Stomach (tissue), 8 donors: ENCODE measurements at regions not wholly inside any gene's neighbourhood (a gene's known extent, or its start where the extent isn't known, plus 50 kb on each side); places are given as distances from the start of the nearest gene placed in this dataset.

Experiments
- DNase-seq, 2 donors: peaks; one replicate each; pipeline versions ENCODE4 v3.0.0 to v3.0.0-alpha.2; 2013 to 2019
- H3K27ac ChIP-seq, 5 donors: fragments of 200-600 bp in 4 of 5; sonication (generic) in 4 of 5; one replicate each; pipeline ENCODE4 v1.5.1; 2013 to 2019; ENCODE audit warnings: mild to moderate bottlenecking in 1 of 5, moderate library complexity in 1 of 5
- H3K27me3 ChIP-seq, 3 donors: fragments of 200-600 bp; sonication (generic); one replicate each; pipeline ENCODE4 v1.5.1; 2017 to 2019; ENCODE audit warnings: mixed run types in 1 of 3
- H3K36me3 ChIP-seq, 4 donors: fragments of 200-600 bp; sonication (generic); 1 replicate in 3 of 4; 2 replicates in 1 of 4; pipeline ENCODE4 v1.5.1; 2016 to 2019
- H3K4me1 ChIP-seq, 4 donors: fragments of 200-600 bp; sonication (generic); one replicate each; pipeline ENCODE4 v1.5.1; 2016 to 2019
- H3K4me3 ChIP-seq, 4 donors: fragments of 200-600 bp; sonication (generic) in 3 of 4; one replicate each; pipeline ENCODE4 v1.5.1; 2016 to 2019; ENCODE audit warnings: mild to moderate bottlenecking in 1 of 4
- H3K9me3 ChIP-seq, 4 donors: fragments of 200-600 bp; sonication (generic); one replicate each; pipeline ENCODE4 v1.5.1; 2016 to 2019
- EP300 ChIP-seq: sonication (generic); formaldehyde crosslinking; IDR thresholded peaks from one replicate; pipeline ENCODE4 v1.6.1; 2017; ENCODE audit warnings: antibody characterized with exemption
- POLR2A ChIP-seq, 4 donors: fragments of 450-650 bp; IDR thresholded peaks; one replicate each; pipeline ENCODE4 v1.6.1; 2016; ENCODE audit warnings: antibody characterized with exemption in 4 of 4, control low read depth in 2 of 4, mild to moderate bottlenecking in 1 of 4, moderate library complexity in 1 of 4
- POLR2AphosphoS5 ChIP-seq, 3 donors: sonication (generic); formaldehyde crosslinking; IDR thresholded peaks; one replicate each; pipeline ENCODE4 v1.6.1; 2016; ENCODE audit warnings: antibody characterized with exemption in 3 of 3
- WGBS, 5 donors: extraction: QIAGEN DNeasy Blood & Tissue Kit in 3 of 5; methylation state at CpG; one replicate each; pipeline versions ENCODE4 v1.1.5 to v1.1.7; 2013 to 2018; 5-methylcytosine and 5-hydroxymethylcytosine counted together
- intact Hi-C: fragments of 100-400 bp; cut with DNase I; formaldehyde crosslinking; loops from one replicate; pipeline ENCODE4 v1.15.1; 2023; ENCODE audit warnings: low total_unique reads
- TF ChIP-seq, protein P1 (sequence below), 7 experiments: fragments of 450-650 bp in 4 of 7; fragments of 200-600 bp in 3 of 7; sonication (generic) in 3 of 7; IDR thresholded peaks; one replicate each; pipeline ENCODE4 v1.5.1; 2016 to 2019; ENCODE audit warnings: antibody characterized with exemption in 7 of 7, control low read depth in 2 of 7, mild to moderate bottlenecking in 1 of 7
- donor health status: healthy with polysubstance abuse.
- donor health status: Bipolar disorder and iron deficiency.
- donor health status: healthy.

- intact Hi-C loops: no loop called here
- Histone ChIP-seq H3K36me3 (no peaks in the 10 kb centered on the region), H3K27me3 (no peaks in the 10 kb centered on the region), H3K9me3 (peaks cover 0 to 8% (median 0%) of the 10 kb centered on the region in 4 donors), H3K4me1 (no peaks in the 10 kb centered on the region), H3K27ac (no peak overlapping the region), H3K4me3 (no peak overlapping the region)
- WGBS, 5 donors: 69 to 85% (median 80%) methylated on average over 1 of the region's 1 CpG
- DNase-seq: no peak
- TF ChIP-seq POLR2A (IDR thresholded peaks at IDR 0.05) (no peak), EP300 (no peak), POLR2AphosphoS5 (IDR thresholded peaks at IDR 0.05) (no peak)
- TF ChIP-seq, protein P1, sequence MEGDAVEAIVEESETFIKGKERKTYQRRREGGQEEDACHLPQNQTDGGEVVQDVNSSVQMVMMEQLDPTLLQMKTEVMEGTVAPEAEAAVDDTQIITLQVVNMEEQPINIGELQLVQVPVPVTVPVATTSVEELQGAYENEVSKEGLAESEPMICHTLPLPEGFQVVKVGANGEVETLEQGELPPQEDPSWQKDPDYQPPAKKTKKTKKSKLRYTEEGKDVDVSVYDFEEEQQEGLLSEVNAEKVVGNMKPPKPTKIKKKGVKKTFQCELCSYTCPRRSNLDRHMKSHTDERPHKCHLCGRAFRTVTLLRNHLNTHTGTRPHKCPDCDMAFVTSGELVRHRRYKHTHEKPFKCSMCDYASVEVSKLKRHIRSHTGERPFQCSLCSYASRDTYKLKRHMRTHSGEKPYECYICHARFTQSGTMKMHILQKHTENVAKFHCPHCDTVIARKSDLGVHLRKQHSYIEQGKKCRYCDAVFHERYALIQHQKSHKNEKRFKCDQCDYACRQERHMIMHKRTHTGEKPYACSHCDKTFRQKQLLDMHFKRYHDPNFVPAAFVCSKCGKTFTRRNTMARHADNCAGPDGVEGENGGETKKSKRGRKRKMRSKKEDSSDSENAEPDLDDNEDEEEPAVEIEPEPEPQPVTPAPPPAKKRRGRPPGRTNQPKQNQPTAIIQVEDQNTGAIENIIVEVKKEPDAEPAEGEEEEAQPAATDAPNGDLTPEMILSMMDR (IDR thresholded peaks at IDR 0.05): no peak
Measured at GRCh38 chr5:39942606-39943005, 517.8 kb upstream of the DAB2 start.

- Histone ChIP-seq H3K9me3 (peaks cover 0 to 8% (median 0%) of the 10 kb centered on the region in 4 donors), H3K27me3 (no peaks in the 10 kb centered on the region), H3K4me3 (no peak overlapping the region), H3K27ac (no peak overlapping the region), H3K4me1 (no peaks in the 10 kb centered on the region), H3K36me3 (no peaks in the 10 kb centered on the region)
- 68 to 85% (median 78%) methylated on average over 2 of the region's 2 CpGs for WGBS, 5 donors
- intact Hi-C loops: no loop called here
- TF ChIP-seq, protein P1 (IDR thresholded peaks at IDR 0.05): no peak
- TF ChIP-seq POLR2AphosphoS5 (IDR thresholded peaks at IDR 0.05): no peak
- no peak for TF ChIP-seq EP300
- TF ChIP-seq POLR2A (IDR thresholded peaks at IDR 0.05): no peak
- DNase-seq: peak in 1 of 2 donors; percentile 7
Measured at GRCh38 chr5:39941416-39941815, 516.6 kb upstream of the DAB2 start.

- Histone ChIP-seq H3K27me3 (no peaks in the 10 kb centered on the region), H3K27ac (no peak overlapping the region), H3K4me3 (no peak overlapping the region), H3K4me1 (no peaks in the 10 kb centered on the region), H3K9me3 (peaks cover 0 to 8% (median 0%) of the 10 kb centered on the region in 4 donors), H3K36me3 (no peaks in the 10 kb centered on the region)
- no peak for DNase-seq
- TF ChIP-seq POLR2AphosphoS5 (IDR thresholded peaks at IDR 0.05) (no peak), POLR2A (IDR thresholded peaks at IDR 0.05) (no peak), EP300 (no peak)
- TF ChIP-seq, protein P1 (IDR thresholded peaks at IDR 0.05): no peak
- intact Hi-C loops: no loop called here
- WGBS, 5 donors: 92 to 100% (median 98%) methylated on average over 1 of the region's 1 CpG
Measured at GRCh38 chr5:39934830-39935229, 510.1 kb upstream of the DAB2 start.

DNA sequence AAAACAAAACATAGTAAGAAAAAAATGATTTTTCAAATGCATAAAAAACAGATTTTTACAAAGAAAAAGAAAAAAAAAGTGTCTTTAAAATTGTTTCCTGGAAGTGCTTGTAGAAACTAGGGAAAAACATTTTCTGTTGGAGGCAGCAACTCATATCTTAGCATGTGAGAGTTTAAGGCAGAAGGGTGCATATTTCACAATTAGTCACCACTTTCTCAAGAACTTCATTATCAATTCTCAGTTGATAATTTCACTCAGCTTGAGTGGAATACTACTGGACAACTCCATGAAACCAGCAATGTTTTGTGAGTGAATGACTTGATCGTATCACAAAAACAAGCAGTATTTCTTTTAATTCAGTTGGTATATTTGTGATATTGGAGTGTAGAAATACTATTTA lies 508.3 kb upstream of the DAB2 start:
- no peak overlapping the region for H3K27ac ChIP-seq
- no peaks in the 10 kb centered on the region for H3K36me3 ChIP-seq
- DNase-seq: no peak
- WGBS, 5 donors: 84 to 92% (median 89%) methylated on average over 1 of the region's 1 CpG
- no peaks in the 10 kb centered on the region for H3K27me3 ChIP-seq
- H3K9me3 ChIP-seq: no peaks in the 10 kb centered on the region
- TF ChIP-seq POLR2AphosphoS5 (IDR thresholded peaks at IDR 0.05): no peak
- TF ChIP-seq POLR2A (IDR thresholded peaks at IDR 0.05): no peak
- TF ChIP-seq, protein P1 (IDR thresholded peaks at IDR 0.05): no peak
- no peak for TF ChIP-seq EP300
- intact Hi-C loops: no loop called here
- H3K4me1 ChIP-seq: no peaks in the 10 kb centered on the region
- H3K4me3 ChIP-seq: no peak overlapping the region
